ENCODE measurements at regions not wholly inside any gene's neighbourhood (a gene's known extent, or its start where the extent isn't known, plus 50 kb on each side); places are given as distances from the start of the nearest gene placed in this dataset.

DNA sequence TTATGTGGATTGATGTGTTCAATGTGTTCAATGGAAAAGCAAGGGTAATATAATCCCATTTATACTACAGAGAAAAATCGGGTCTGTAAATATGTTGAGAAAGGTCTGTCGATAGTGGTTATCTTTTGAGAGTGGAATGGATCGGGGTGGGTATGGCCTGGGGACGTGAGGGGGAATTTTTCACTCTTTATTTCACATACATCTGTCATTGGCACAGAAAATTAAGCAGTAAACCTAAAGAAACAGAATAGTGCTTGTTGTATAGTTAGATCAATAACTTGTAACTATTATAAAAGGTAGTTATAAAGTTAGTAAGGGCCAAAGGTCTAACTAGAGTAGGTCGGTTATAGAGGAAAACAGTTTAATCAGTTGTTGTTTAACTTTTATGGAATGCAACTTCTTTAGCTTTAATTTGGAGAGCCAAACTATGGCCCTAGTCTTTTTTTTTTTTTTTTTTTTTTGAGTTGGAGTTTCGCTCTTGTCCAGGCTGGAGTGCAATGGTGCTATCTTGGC lies 66.1 kb upstream of the ABL1 start:
- TF ChIP-seq POLR2A (IDR thresholded peaks at IDR 0.05; ENCODE audit: low read depth, low read length) (no peak), POLR2AphosphoS5 (IDR thresholded peaks at IDR 0.05; ENCODE audit: low read depth, low read length) (no peak), SPI1 (IDR thresholded peaks at IDR 0.05; ENCODE audit: low read depth, low read length) (no peak), TAF1 (IDR thresholded peaks at IDR 0.05; ENCODE audit: low read depth, low read length) (no peak), PAX5 (IDR thresholded peaks at IDR 0.05; ENCODE audit: insufficient read depth, low read length, severe bottlenecking) (no peak), POU2F2 (IDR thresholded peaks at IDR 0.05; ENCODE audit: low read depth, low read length) (no peak)
